ENCODE measurements at regions not wholly inside any gene's neighbourhood (a gene's known extent, or its start where the extent isn't known, plus 50 kb on each side); places are given as distances from the start of the nearest gene placed in this dataset.

DNA sequence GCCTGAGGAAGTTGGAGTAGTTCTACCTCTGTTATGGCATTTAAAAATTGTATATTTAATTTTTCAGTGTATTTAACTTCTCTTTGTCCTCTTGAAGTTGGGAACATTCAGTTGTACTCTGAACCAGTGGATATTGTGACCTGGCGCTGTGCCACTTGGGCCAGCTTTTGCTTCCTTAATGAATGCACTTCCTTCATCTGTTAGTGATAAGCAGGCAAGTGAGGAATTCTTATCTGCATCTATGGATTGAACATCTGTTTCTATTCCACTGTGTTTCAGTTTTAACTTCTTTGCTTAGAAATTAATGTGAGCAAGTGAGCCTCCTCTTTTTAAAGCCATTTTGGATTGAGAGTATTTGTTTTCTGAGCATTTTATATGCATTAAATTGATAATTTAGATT lies 128.3 kb downstream of the UCHL1 start:
- Histone ChIP-seq H3K4me1 (ENCODE audit: insufficient read depth, low read length) (peaks cover 15% of the 10 kb centered on the region), H3K36me3 (ENCODE audit: insufficient read depth, low read length) (no peaks in the 10 kb centered on the region)

DNA sequence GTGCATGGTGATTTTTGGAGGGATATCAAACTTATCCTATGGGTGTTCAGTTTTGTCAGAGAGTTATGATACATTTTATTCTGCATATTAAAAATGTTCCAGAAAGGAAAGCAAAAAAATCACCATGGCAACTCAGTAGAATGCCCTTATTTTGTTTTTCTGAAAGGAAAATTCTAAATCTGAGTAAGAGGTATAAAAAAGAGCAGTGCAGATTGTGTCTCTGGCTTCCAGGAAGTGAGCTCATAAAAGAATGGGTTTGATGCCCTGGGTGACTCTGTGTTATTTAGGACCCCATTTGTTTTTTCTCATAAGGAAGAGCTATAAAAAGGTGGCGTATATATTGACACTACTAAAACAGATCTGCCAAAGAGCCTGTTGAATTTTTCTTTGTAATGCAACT lies 128.8 kb downstream of the UCHL1 start:
- Histone ChIP-seq H3K27me3 (ENCODE audit: insufficient read depth, low read length) (no peaks in the 10 kb centered on the region), H3K4me1 (ENCODE audit: insufficient read depth, low read length) (peaks cover 15% of the 10 kb centered on the region), H2AFZ (ENCODE audit: low read depth, low read length) (no peak overlapping the region), H3K36me3 (ENCODE audit: insufficient read depth, low read length) (no peaks in the 10 kb centered on the region), H3K4me3 (ENCODE audit: low read length) (no peak overlapping the region), H3K9me3 (ENCODE audit: low read length) (no peaks in the 10 kb centered on the region)

More for the DNA sequence above, 128.3 kb downstream of the UCHL1 start:
- Histone ChIP-seq H3K9me3 (ENCODE audit: low read length) (no peaks in the 10 kb centered on the region), H2AFZ (ENCODE audit: low read depth, low read length) (no peak overlapping the region), H3K4me3 (ENCODE audit: low read length) (no peak overlapping the region), H3K27me3 (ENCODE audit: insufficient read depth, low read length) (no peaks in the 10 kb centered on the region)

- Histone ChIP-seq H3K36me3 (ENCODE audit: insufficient read depth, low read length) (no peaks in the 10 kb centered on the region), H3K9me3 (ENCODE audit: low read length) (no peaks in the 10 kb centered on the region), H3K4me1 (ENCODE audit: insufficient read depth, low read length) (peaks cover 15% of the 10 kb centered on the region), H3K27me3 (ENCODE audit: insufficient read depth, low read length) (no peaks in the 10 kb centered on the region), H3K4me3 (ENCODE audit: low read length) (no peak overlapping the region), H2AFZ (ENCODE audit: low read depth, low read length) (no peak overlapping the region)
These were observed 131.4 kb downstream of the UCHL1 start for GRCh38 chr4:41388080-41388479.

GRCh38 chr4:41389356-41389755 lies 132.6 kb downstream of the UCHL1 start:
- Histone ChIP-seq H3K9me3 (ENCODE audit: low read length) (no peaks in the 10 kb centered on the region), H3K36me3 (ENCODE audit: insufficient read depth, low read length) (no peaks in the 10 kb centered on the region), H2AFZ (ENCODE audit: low read depth, low read length) (no peak overlapping the region), H3K4me3 (ENCODE audit: low read length) (no peak overlapping the region), H3K4me1 (ENCODE audit: insufficient read depth, low read length) (peaks cover 15% of the 10 kb centered on the region), H3K27me3 (ENCODE audit: insufficient read depth, low read length) (no peaks in the 10 kb centered on the region)

GRCh38 chr4:41390661-41391060 lies 133.9 kb downstream of the UCHL1 start:
- Histone ChIP-seq H3K9me3 (ENCODE audit: low read length) (no peaks in the 10 kb centered on the region), H3K27me3 (ENCODE audit: insufficient read depth, low read length) (no peaks in the 10 kb centered on the region), H2AFZ (ENCODE audit: low read depth, low read length) (no peak overlapping the region), H3K4me3 (ENCODE audit: low read length) (no peak overlapping the region), H3K4me1 (ENCODE audit: insufficient read depth, low read length) (peaks cover 6% of the 10 kb centered on the region), H3K36me3 (ENCODE audit: insufficient read depth, low read length) (no peaks in the 10 kb centered on the region)

GRCh38 chr4:41391271-41391670 lies 134.5 kb downstream of the UCHL1 start:
- Histone ChIP-seq H3K27me3 (ENCODE audit: insufficient read depth, low read length) (no peaks in the 10 kb centered on the region), H3K4me3 (ENCODE audit: low read length) (no peak overlapping the region), H3K36me3 (ENCODE audit: insufficient read depth, low read length) (no peaks in the 10 kb centered on the region), H2AFZ (ENCODE audit: low read depth, low read length) (no peak overlapping the region), H3K9me3 (ENCODE audit: low read length) (no peaks in the 10 kb centered on the region), H3K4me1 (ENCODE audit: insufficient read depth, low read length) (peaks cover under 1% of the 10 kb centered on the region)

GRCh38 chr4:41394481-41394894 lies 137.8 kb downstream of the UCHL1 start:
- no peaks in the 10 kb centered on the region for H3K9me3 ChIP-seq (ENCODE audit: low read length)
- no peaks in the 10 kb centered on the region for H3K36me3 ChIP-seq (ENCODE audit: insufficient read depth, low read length)
- peaks cover 9% of the 10 kb centered on the region for H3K4me1 ChIP-seq (ENCODE audit: insufficient read depth, low read length)
- H3K27me3 ChIP-seq (ENCODE audit: insufficient read depth, low read length), result no peaks in the 10 kb centered on the region
- H2AFZ ChIP-seq (ENCODE audit: low read depth, low read length), result no peak overlapping the region
- no peak overlapping the region for H3K4me3 ChIP-seq (ENCODE audit: low read length)

DNA sequence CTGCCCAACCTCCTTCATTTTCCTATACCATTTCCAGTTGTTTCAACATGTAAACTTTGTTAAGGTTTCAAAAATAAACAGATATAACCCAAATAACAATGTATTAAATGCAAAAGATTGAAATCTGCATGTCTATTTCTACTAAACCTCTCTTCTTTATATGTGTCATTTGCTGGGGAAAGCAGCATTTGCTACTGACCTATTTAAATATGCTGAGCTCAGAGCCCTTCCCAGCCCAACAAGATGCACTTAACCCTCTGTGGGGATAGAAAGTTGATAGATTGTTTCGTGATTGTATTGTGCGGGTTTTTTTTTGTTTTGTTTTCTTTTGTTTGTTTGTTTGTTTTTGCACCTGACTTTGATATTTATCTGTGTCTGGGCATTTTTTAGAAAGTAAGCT lies 139.5 kb downstream of the UCHL1 start:
- H3K9me3 ChIP-seq (ENCODE audit: low read length), result no peaks in the 10 kb centered on the region
- H3K36me3 ChIP-seq (ENCODE audit: insufficient read depth, low read length), result no peaks in the 10 kb centered on the region
- H2AFZ ChIP-seq (ENCODE audit: low read depth, low read length), result no peak overlapping the region
- H3K27me3 ChIP-seq (ENCODE audit: insufficient read depth, low read length), result no peaks in the 10 kb centered on the region
- peaks cover 9% of the 10 kb centered on the region for H3K4me1 ChIP-seq (ENCODE audit: insufficient read depth, low read length)
- H3K4me3 ChIP-seq (ENCODE audit: low read length), result no peak overlapping the region

GRCh38 chr4:41396869-41397268 lies 140.1 kb downstream of the UCHL1 start:
- no peaks in the 10 kb centered on the region for H3K36me3 ChIP-seq (ENCODE audit: insufficient read depth, low read length)

DNA sequence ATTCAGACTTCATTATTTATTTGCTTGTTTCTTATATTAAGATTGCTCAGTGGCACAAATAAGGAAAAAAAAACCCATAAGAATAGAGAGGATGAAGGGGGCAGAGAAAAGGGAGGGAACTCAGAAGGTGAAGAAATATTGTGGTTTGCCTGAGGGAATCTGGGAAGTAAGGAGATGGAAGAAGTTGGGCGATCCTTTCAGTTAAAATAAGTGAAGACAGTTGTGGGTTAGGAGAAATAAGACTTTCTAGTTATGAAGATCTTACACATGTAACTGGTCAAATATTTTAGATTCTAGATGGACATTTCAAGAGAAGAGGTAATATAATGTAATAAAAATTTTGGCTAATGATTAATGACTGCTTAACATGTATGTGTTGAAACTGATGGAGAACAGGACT lies 138.7 kb upstream of the LIMCH1 start:
- H3K4me1 ChIP-seq (ENCODE audit: insufficient read depth, low read length), result peaks cover 9% of the 10 kb centered on the region
- no peak overlapping the region for H2AFZ ChIP-seq (ENCODE audit: low read depth, low read length)
- no peak overlapping the region for H3K4me3 ChIP-seq (ENCODE audit: low read length)
- no peaks in the 10 kb centered on the region for H3K27me3 ChIP-seq (ENCODE audit: insufficient read depth, low read length)
- H3K9me3 ChIP-seq (ENCODE audit: low read length), result no peaks in the 10 kb centered on the region
- H3K36me3 ChIP-seq (ENCODE audit: insufficient read depth, low read length), result no peaks in the 10 kb centered on the region

More at GRCh38 chr4:41396869-41397268, 140.1 kb downstream of the UCHL1 start:
- Histone ChIP-seq H2AFZ (ENCODE audit: low read depth, low read length) (no peak overlapping the region), H3K9me3 (ENCODE audit: low read length) (no peaks in the 10 kb centered on the region), H3K4me1 (ENCODE audit: insufficient read depth, low read length) (peaks cover 9% of the 10 kb centered on the region), H3K4me3 (ENCODE audit: low read length) (no peak overlapping the region), H3K27me3 (ENCODE audit: insufficient read depth, low read length) (no peaks in the 10 kb centered on the region)

DNA sequence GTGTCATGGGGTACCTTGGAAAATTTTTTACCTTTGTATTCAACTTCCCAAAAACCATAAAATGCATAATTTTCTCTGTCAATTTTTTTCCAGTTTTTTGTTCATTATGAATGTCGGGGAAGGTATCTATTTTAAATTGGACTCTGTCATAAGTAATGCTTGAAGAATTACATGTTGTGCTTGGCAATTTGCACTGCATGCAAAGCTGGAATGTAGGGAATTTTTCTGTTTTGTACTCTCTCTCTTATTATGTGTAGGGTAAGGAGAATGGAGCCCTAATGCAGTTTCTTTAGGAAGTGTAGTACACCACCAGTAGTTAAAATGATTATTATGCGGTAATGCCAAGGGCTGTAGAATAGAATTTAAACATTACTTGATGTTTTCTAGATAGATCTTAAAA lies 137.7 kb upstream of the LIMCH1 start:
- H3K4me1 ChIP-seq (ENCODE audit: insufficient read depth, low read length), result peaks cover 9% of the 10 kb centered on the region
- H2AFZ ChIP-seq (ENCODE audit: low read depth, low read length), result no peak overlapping the region
- no peaks in the 10 kb centered on the region for H3K27me3 ChIP-seq (ENCODE audit: insufficient read depth, low read length)
- H3K4me3 ChIP-seq (ENCODE audit: low read length), result no peak overlapping the region
- H3K9me3 ChIP-seq (ENCODE audit: low read length), result no peaks in the 10 kb centered on the region
- H3K36me3 ChIP-seq (ENCODE audit: insufficient read depth, low read length), result no peaks in the 10 kb centered on the region

DNA sequence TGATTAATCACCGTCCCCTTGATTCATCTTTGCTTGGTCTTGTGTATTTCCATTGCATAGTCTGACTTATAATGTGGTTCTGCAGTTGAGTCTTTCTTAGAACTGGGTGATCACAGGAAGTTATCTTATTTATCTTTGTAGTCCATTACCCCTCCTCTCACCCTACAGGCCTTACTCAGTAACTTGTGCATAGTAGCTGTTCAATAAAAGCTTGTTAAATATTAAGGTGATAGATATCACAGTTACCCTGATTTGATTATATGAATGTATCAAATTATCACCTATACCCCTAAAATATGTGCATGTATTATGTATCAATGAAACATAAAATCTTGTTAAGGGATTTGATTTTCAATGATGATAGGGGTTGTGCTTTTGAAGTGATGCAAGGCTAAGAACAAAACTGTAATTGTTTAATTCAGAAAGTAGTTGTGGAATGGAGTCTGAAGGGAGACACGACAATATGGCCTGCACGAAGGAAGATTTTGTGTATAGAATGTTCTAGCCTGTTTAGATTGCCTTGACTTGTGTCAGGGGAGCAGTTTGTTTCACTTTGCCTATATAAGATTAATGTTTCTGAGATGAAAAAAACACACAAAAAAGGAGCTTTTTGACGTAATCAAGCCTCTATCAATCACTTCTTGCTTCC lies 132.4 kb upstream of the LIMCH1 start:
- Histone ChIP-seq H3K27me3 (ENCODE audit: insufficient read depth, low read length) (no peaks in the 10 kb centered on the region), H2AFZ (ENCODE audit: low read depth, low read length) (no peak overlapping the region), H3K4me3 (ENCODE audit: low read length) (no peak overlapping the region), H3K4me1 (ENCODE audit: insufficient read depth, low read length) (no peaks in the 10 kb centered on the region), H3K9me3 (ENCODE audit: low read length) (no peaks in the 10 kb centered on the region), H3K36me3 (ENCODE audit: insufficient read depth, low read length) (no peaks in the 10 kb centered on the region)

DNA sequence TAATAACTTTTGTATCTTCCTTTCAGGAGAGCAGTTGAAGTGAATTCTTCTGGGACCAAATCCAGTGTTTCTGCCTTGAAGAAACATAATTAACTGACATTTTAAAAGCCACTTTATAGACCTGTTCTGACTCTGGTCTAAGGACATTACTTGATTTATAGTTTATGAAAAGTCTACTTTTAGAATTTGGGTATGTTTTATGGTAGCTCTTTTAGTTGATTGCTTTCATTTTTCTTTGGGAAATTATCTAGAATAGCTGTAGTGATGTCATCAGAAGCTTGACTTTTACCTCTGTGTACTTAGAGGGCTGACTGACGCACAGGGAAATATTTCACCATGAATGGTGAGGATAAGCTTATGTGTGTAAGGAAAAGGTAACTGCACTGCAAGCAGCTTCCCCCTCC lies 131.8 kb upstream of the LIMCH1 start:
- Histone ChIP-seq H3K36me3 (ENCODE audit: insufficient read depth, low read length) (no peaks in the 10 kb centered on the region), H3K4me1 (ENCODE audit: insufficient read depth, low read length) (no peaks in the 10 kb centered on the region), H3K4me3 (ENCODE audit: low read length) (no peak overlapping the region), H3K9me3 (ENCODE audit: low read length) (no peaks in the 10 kb centered on the region), H2AFZ (ENCODE audit: low read depth, low read length) (no peak overlapping the region), H3K27me3 (ENCODE audit: insufficient read depth, low read length) (no peaks in the 10 kb centered on the region)

- no peak overlapping the region for H3K4me3 ChIP-seq (ENCODE audit: low read length)
- no peaks in the 10 kb centered on the region for H3K27me3 ChIP-seq (ENCODE audit: insufficient read depth, low read length)
- no peak overlapping the region for H2AFZ ChIP-seq (ENCODE audit: low read depth, low read length)
- H3K9me3 ChIP-seq (ENCODE audit: low read length), result no peaks in the 10 kb centered on the region
- H3K36me3 ChIP-seq (ENCODE audit: insufficient read depth, low read length), result no peaks in the 10 kb centered on the region
- H3K4me1 ChIP-seq (ENCODE audit: insufficient read depth, low read length), result no peaks in the 10 kb centered on the region
These were observed 129.8 kb upstream of the LIMCH1 start for GRCh38 chr4:41408150-41408549.

All from neuron (in vitro differentiated cells).